ENCODE measurements at regions not wholly inside any gene's neighbourhood (a gene's known extent, or its start where the extent isn't known, plus 50 kb on each side); places are given as distances from the start of the nearest gene placed in this dataset.

GRCh38 chr2:145018502-145018901 lies 498.6 kb upstream of the ZEB2 start:
- TF ChIP-seq, protein P1, sequence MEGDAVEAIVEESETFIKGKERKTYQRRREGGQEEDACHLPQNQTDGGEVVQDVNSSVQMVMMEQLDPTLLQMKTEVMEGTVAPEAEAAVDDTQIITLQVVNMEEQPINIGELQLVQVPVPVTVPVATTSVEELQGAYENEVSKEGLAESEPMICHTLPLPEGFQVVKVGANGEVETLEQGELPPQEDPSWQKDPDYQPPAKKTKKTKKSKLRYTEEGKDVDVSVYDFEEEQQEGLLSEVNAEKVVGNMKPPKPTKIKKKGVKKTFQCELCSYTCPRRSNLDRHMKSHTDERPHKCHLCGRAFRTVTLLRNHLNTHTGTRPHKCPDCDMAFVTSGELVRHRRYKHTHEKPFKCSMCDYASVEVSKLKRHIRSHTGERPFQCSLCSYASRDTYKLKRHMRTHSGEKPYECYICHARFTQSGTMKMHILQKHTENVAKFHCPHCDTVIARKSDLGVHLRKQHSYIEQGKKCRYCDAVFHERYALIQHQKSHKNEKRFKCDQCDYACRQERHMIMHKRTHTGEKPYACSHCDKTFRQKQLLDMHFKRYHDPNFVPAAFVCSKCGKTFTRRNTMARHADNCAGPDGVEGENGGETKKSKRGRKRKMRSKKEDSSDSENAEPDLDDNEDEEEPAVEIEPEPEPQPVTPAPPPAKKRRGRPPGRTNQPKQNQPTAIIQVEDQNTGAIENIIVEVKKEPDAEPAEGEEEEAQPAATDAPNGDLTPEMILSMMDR (IDR thresholded peaks at IDR 0.05): no peak
- TF ChIP-seq TCF7L2 (IDR thresholded peaks at IDR 0.05; ENCODE audit: low read depth, low read length): no peak
- TF ChIP-seq SIN3A (IDR thresholded peaks at IDR 0.05; ENCODE audit: borderline replicate concordance, insufficient read depth, low read depth, low read length): no peak
